HL-60 (cell line): ENCODE measurements at regions not wholly inside any gene's neighbourhood (a gene's known extent, or its start where the extent isn't known, plus 50 kb on each side); places are given as distances from the start of the nearest gene placed in this dataset.

Source experiments
- CTCF ChIP-seq: IDR thresholded peaks from one replicate; pipeline ENCODE4 v1.5.1; 2011; ENCODE audit warnings: low read length, control low read depth, inconsistent platforms; ENCODE audit not compliant: insufficient read depth
- TF ChIP-seq, protein P1 (sequence below): IDR thresholded peaks from 2 replicates; pipeline ENCODE4 v1.6.1; 2012; ENCODE audit warnings: low read depth; ENCODE audit not compliant: insufficient replicate concordance

DNA sequence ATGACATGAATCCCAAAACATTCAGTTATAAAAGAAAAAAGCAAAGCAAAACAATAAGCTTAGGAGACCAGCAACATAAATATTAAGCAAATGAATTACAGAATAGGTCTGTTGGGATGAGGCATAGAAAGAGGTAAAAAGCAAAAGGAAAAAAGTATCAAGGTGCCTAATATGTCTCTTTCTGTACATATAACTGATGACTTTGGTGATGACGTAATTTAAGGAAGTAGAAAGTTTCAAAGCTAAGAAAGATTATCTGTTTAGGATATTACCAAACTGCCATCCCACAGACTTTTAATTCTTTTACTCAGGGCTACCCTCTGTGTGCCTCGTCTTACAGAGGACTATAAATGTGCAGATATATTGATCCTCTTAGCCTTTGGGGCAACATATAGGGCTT lies 1066.5 kb downstream of the SORCS3 start:
- TF ChIP-seq CTCF, result no peak
- TF ChIP-seq, protein P1, sequence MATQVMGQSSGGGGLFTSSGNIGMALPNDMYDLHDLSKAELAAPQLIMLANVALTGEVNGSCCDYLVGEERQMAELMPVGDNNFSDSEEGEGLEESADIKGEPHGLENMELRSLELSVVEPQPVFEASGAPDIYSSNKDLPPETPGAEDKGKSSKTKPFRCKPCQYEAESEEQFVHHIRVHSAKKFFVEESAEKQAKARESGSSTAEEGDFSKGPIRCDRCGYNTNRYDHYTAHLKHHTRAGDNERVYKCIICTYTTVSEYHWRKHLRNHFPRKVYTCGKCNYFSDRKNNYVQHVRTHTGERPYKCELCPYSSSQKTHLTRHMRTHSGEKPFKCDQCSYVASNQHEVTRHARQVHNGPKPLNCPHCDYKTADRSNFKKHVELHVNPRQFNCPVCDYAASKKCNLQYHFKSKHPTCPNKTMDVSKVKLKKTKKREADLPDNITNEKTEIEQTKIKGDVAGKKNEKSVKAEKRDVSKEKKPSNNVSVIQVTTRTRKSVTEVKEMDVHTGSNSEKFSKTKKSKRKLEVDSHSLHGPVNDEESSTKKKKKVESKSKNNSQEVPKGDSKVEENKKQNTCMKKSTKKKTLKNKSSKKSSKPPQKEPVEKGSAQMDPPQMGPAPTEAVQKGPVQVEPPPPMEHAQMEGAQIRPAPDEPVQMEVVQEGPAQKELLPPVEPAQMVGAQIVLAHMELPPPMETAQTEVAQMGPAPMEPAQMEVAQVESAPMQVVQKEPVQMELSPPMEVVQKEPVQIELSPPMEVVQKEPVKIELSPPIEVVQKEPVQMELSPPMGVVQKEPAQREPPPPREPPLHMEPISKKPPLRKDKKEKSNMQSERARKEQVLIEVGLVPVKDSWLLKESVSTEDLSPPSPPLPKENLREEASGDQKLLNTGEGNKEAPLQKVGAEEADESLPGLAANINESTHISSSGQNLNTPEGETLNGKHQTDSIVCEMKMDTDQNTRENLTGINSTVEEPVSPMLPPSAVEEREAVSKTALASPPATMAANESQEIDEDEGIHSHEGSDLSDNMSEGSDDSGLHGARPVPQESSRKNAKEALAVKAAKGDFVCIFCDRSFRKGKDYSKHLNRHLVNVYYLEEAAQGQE, result no peak
